ENCODE measurements at regions not wholly inside any gene's neighbourhood (a gene's known extent, or its start where the extent isn't known, plus 50 kb on each side); places are given as distances from the start of the nearest gene placed in this dataset.
"Not testable (repeated sequence)": the region's sequence is repeated elsewhere in the genome, so short reads cannot be mapped to it uniquely, and the experiment has no call there.

DNA sequence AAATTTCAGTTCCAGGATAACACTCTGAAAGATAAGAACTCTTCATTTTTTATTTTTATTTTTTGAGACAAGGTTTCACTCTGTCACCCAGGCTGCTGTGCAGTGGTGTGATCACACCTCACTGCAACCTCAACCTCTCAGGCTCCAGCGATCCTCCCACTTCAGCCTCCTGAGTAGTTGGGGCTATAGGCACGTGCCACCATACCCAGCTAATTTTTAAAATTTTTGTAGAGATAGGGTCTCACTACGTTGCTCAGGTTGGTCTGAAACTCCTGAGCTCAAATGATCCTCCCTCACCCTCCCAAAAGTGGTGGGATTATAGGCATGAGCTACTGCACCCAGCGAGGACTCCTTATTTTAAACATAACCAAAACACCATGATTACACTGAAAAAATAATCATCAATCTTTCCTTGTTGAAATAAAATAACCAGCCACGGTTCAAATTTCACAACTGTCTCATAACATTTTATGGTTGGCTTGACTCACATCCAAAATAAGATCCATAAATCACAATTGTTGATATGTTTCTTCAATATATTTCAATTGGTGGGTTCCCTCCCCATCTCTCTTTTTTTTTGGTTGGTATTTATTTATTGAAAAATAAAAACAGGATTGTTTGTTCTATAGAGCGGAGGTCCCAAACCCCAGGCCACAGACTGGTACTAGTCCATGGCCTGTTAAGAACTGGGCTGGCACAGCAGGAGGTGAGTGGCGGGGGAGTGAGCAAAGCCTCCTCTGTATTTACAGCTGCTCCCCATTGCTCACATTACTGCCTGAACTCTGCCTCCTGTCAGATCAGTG lies 60.1 kb upstream of the FAM171A1 start:
- no peak for DNase-seq (ENCODE audit: low read depth)
- TF ChIP-seq, protein P1, sequence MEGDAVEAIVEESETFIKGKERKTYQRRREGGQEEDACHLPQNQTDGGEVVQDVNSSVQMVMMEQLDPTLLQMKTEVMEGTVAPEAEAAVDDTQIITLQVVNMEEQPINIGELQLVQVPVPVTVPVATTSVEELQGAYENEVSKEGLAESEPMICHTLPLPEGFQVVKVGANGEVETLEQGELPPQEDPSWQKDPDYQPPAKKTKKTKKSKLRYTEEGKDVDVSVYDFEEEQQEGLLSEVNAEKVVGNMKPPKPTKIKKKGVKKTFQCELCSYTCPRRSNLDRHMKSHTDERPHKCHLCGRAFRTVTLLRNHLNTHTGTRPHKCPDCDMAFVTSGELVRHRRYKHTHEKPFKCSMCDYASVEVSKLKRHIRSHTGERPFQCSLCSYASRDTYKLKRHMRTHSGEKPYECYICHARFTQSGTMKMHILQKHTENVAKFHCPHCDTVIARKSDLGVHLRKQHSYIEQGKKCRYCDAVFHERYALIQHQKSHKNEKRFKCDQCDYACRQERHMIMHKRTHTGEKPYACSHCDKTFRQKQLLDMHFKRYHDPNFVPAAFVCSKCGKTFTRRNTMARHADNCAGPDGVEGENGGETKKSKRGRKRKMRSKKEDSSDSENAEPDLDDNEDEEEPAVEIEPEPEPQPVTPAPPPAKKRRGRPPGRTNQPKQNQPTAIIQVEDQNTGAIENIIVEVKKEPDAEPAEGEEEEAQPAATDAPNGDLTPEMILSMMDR (conservative IDR thresholded peaks at IDR 0.05; ENCODE audit: low read length) = no peak
- no peak overlapping the region for H3K4me3 ChIP-seq (ENCODE audit: low read length)

DNA sequence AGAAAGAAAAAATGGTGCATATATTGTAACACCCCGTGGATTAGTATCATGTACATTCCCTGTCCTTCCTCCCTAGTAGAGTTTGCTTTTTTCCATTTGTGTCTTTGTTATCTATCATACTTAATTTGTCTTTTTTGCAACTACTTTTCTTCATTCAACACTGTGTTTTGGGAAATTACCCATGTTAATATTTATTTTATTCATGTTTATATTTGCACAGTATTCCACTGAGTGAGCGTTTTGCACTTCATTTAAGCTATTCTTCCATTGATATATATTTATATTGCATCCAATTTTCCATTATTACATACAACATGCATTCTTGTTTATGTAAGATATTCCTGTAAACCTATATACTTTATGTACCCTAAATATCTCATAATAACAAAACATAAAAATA lies 57.6 kb upstream of the FAM171A1 start:
- no peak overlapping the region for H3K4me3 ChIP-seq (ENCODE audit: low read length)
- TF ChIP-seq, protein P1 (conservative IDR thresholded peaks at IDR 0.05; ENCODE audit: low read length) = no peak
- no peak for DNase-seq (ENCODE audit: low read depth)

DNA sequence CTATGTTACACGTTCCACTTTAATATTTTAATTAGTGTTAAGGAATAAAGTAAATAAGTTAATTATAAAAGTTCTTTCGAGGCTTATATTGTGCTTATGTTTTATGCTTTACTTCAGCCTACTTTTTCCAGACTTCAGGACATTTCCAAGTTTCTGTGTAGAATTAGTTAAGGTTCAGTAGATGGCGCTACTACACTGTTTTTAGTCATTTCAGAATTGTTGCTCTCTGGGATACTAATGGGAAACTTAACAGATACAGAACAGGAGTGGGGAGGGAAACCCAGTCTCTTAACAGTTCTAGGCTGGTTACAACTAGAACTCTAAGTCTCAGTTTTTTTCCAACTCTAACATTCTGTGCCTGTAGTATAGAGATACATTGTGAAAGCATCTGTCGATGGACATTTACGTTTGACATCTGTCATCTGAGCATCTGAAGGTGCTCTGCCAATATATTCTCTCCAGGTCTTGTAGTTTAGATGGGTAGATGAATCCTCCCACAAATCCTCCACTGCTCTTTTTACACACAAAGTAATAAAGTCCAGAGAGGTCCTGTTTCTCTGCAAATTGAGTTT lies 56.8 kb upstream of the FAM171A1 start:
- no peak overlapping the region for H3K4me3 ChIP-seq (ENCODE audit: low read length)
- TF ChIP-seq, protein P1 (conservative IDR thresholded peaks at IDR 0.05; ENCODE audit: low read length) = peak; percentile 76
- DNase-seq (ENCODE audit: low read depth) = peak; percentile 67

DNA sequence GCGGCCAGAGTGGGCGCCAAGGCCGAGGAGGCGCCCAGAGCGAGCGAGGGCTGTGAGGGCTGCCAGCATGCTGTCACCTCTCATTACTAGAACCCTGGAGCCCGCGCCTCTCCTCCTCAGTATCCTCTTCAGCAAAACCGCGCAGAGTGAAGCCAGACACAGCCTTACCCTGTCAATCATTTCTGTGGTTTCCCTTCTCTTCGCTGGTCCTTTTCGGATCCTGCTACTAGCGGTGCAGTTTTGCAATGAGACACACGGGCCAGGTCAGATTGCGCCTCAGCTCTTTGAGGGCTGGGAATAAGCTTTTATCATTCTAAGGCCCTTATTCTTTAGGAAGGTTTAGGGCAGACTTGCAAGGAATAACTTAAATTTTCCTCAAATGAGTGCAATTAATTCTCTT lies 55.5 kb upstream of the FAM171A1 start:
- DNase-seq (ENCODE audit: low read depth) = no peak
- TF ChIP-seq, protein P1 (conservative IDR thresholded peaks at IDR 0.05; ENCODE audit: low read length) = no peak
- H3K4me3 ChIP-seq (ENCODE audit: low read length) = no peak overlapping the region

DNA sequence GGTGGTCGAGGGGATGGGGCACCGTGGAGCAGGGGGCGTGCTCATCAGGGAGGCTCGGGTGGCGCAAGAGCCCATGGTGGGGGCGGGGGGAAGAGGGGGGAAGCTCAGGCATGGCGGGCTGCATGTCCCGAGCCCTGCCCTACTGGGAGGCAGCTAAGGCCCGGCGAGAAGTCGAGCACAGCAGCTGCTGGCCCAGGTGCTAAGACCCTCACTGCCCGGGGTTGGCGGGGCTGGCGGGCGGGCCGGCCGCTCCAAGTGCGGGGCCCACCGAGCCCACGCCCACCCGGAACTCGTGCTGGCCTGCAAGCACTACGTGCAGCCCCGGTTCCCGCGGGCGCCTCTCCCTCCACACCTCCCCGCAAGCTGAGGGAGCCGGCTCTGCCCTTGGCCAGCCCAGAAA lies 55.0 kb upstream of the FAM171A1 start:
- TF ChIP-seq, protein P1 (conservative IDR thresholded peaks at IDR 0.05; ENCODE audit: low read length) = no peak
- no peak for DNase-seq (ENCODE audit: low read depth)
- H3K4me3 ChIP-seq (ENCODE audit: low read length) = no peak overlapping the region

DNA sequence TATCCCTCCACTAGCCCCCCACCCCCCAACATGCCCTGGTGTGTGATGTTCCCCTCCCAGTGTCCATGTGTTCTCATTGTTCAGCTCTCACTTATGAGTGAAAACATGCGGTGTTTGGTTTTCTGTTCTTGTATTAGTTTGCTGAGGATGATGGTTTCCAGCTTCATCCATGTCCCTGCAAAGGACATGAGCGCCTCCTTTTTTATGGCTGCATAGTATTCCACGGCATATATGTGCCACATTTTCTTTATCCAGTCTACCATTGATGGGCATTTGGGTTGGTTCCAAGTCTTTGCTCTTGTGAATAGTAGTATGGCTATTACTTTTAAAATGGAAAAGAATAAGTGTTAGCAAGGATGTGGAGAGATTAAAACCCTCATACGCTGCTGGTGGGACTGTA lies 50.8 kb upstream of the FAM171A1 start:
- DNase-seq (ENCODE audit: low read depth) = not testable (repeated sequence)

More for the DNA sequence above, 50.8 kb upstream of the FAM171A1 start:
- H3K4me3 ChIP-seq (ENCODE audit: low read length) = not testable (repeated sequence)

Data from AG10803 (cell line).